Prostate gland (tissue), 2 donors: ENCODE measurements at regions not wholly inside any gene's neighbourhood (a gene's known extent, or its start where the extent isn't known, plus 50 kb on each side); places are given as distances from the start of the nearest gene placed in this dataset.

ENCODE experiments used
- POLR2A ChIP-seq: fragments of 450-650 bp; IDR thresholded peaks from one replicate; pipeline ENCODE4 v1.6.1; 2016; ENCODE audit warnings: antibody characterized with exemption, mild to moderate bottlenecking
- TF ChIP-seq, protein P1 (sequence below), 4 experiments: fragments of 200-600 bp in 2 of 4; fragments of 450-650 bp in 2 of 4; sonication (generic) in 2 of 4; IDR thresholded peaks; 1 replicate in 3 of 4; 2 replicates in 1 of 4; pipeline ENCODE4 v1.5.1; 2016 to 2019; ENCODE audit warnings: antibody characterized with exemption in 4 of 4, mild to moderate bottlenecking in 2 of 4, moderate library complexity in 2 of 4

DNA sequence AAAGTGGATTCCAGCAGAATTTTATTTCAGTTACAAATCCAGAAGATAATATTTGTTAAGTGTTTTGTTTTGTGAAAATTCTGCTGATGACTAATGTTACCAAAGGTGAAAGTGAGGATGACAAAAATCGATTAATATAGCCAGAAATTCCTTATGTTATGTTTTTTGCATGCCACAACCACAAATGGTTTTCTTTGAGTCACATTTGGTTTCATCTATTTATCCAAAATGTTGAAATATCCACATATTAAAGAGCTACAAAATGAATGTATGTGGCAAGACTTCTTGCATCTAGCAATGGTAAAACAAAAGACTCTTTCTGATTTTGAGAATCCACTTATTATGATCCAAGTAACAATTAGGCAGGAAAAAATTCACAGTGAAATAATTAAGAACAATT lies 150.1 kb upstream of the LRRC4C start:
- TF ChIP-seq, protein P1, sequence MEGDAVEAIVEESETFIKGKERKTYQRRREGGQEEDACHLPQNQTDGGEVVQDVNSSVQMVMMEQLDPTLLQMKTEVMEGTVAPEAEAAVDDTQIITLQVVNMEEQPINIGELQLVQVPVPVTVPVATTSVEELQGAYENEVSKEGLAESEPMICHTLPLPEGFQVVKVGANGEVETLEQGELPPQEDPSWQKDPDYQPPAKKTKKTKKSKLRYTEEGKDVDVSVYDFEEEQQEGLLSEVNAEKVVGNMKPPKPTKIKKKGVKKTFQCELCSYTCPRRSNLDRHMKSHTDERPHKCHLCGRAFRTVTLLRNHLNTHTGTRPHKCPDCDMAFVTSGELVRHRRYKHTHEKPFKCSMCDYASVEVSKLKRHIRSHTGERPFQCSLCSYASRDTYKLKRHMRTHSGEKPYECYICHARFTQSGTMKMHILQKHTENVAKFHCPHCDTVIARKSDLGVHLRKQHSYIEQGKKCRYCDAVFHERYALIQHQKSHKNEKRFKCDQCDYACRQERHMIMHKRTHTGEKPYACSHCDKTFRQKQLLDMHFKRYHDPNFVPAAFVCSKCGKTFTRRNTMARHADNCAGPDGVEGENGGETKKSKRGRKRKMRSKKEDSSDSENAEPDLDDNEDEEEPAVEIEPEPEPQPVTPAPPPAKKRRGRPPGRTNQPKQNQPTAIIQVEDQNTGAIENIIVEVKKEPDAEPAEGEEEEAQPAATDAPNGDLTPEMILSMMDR (IDR thresholded peaks at IDR 0.05): no peak
- TF ChIP-seq POLR2A: no peak
